HG03442 (cell line): ENCODE measurements at regions not wholly inside any gene's neighbourhood (a gene's known extent, or its start where the extent isn't known, plus 50 kb on each side); places are given as distances from the start of the nearest gene placed in this dataset.

ENCODE experiments used
- ATAC-seq: cut with Tn5 transposase; IDR thresholded peaks from one replicate; pipeline ENCODE4 v1.9.1; 2021; ENCODE audit warnings: mild to moderate bottlenecking, moderate library complexity; ENCODE audit not compliant: unreplicated experiment

GRCh38 chr5:155193483-155194107 is 180.0 kb downstream of the KIF4B start:
- ATAC-seq = no peak

GRCh38 chr5:155200608-155201007 is 187.1 kb downstream of the KIF4B start:
- no peak for ATAC-seq

DNA sequence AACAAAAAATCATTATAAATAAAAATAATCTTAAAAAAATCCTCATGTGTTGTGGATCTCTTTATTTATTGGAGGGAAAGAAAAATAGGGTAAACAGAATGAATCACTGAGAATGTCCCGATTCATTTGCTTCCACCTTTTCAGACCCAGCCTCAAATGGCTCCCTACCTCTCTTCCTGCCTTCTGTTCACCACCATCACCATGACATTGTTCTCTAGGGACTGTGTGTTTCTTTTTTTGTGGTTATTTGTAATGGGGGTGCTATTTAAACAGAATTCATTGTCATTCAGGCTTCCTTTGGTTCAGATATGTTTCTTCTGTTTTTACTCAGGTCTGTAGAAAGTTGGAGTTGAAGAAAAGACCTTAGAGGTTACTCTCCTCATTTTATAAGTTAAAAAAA is 198.2 kb downstream of the KIF4B start:
- ATAC-seq = no peak

DNA sequence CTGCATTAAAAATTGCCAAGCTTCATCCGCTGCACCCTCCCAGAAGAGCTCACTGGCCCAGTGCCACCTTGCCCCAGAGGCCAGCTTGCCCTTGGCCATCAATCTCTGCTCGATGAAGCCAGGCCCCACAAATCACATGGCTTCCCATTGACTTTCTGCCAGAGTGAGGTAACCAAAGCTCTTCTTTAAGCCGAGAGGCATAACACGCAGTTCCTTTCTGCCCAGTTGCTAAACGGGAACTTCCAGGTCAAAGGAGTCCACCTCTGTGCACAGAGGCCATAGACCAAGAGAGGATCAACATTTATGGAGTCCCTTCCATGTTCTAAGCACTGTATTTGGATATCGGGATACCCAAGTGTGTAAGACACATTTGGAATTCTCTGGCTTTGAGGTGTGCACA is 208.8 kb downstream of the KIF4B start:
- ATAC-seq = no peak

DNA sequence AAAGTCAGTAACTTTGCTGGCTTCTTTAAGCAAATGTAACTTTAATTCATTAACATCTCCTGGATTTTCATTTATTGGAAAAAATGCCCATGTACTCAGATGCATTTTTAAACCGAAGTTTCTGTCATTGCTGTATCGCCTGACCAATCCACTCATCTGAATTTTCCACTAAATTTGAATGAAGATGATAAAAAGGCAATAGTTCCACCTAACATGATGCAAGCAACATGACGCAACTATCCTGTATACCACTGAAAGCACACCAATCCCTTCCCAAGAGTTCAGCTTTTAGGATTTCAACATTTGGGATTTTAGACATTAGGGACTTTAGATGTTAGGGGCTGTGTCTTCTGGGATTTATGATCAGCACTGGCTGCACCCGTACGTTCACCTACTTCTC is 215.6 kb downstream of the KIF4B start:
- ATAC-seq = no peak

- ATAC-seq = no peak
Observed at GRCh38 chr5:155239803-155240202, 226.2 kb downstream of the KIF4B start.

- no peak for ATAC-seq
Observed at GRCh38 chr5:155250596-155250995, 237.0 kb downstream of the KIF4B start.

DNA sequence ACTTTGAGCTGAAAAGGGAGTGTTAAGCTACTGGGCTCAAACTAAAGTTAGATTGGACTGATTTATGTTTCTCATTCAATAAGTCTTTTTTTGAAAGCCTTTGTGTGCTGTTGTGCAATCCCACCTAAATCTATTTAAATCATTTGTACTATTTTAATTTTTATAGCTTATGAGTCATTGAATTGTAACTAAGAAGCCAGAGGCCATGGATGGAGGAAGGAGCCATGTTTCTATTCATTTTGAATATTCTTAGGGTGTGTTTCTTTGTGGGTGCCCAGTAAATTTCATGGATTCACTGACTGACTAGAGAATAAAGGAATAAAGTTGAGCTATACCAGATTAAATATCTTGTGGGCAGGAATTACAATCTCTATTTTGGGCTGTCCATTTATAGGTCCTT is 238.5 kb downstream of the KIF4B start:
- ATAC-seq = no peak

GRCh38 chr5:155252717-155253116 is 239.2 kb downstream of the KIF4B start:
- no peak for ATAC-seq

- ATAC-seq = no peak
Observed at GRCh38 chr5:155254399-155254798, 240.8 kb downstream of the KIF4B start.

- no peak for ATAC-seq
Observed at GRCh38 chr5:155258161-155258560, 244.6 kb downstream of the KIF4B start.

GRCh38 chr5:155259648-155260047 is 246.1 kb downstream of the KIF4B start:
- ATAC-seq = no peak

DNA sequence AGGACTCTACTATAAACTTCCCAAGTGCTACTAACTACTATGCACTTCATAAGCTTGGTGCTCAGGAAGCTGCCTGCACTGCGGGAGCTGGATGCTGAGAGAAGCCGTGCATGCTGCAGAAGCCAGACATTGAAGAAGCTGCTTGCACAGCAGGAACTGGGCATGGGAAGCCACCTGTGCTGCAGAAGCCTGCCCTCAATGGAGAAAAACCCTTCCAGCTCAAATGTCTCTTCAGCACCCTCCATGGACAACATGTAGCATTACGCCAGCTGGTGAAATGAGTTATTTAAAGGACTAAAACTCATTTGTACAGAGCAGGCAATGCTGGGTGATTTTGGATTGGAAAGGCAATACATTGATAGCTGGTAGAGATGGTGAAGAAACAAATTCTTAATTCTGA is 247.2 kb downstream of the KIF4B start:
- ATAC-seq = peak; percentile 53

- no peak for ATAC-seq
Observed at GRCh38 chr5:155263381-155263780, 249.8 kb downstream of the KIF4B start.

DNA sequence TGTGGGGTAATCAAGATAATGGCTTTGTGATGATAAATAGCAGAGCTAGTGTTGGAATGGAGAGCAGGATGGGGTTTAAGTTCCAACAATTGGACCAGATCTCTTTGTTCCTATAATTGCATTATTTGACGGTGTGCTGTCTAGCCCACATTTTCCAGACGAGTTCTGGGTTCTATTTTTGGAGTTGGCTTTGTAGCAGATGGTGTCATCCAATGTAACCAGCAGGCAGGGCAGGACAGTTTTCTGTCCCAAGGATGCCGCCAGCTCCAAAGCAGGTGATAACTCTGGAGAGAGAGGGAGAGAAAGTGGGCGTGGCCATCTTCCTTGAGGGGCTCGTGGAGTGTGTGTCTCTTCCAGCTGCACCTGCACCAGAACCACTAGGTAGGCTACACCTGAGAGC is 251.3 kb downstream of the KIF4B start:
- no peak for ATAC-seq

DNA sequence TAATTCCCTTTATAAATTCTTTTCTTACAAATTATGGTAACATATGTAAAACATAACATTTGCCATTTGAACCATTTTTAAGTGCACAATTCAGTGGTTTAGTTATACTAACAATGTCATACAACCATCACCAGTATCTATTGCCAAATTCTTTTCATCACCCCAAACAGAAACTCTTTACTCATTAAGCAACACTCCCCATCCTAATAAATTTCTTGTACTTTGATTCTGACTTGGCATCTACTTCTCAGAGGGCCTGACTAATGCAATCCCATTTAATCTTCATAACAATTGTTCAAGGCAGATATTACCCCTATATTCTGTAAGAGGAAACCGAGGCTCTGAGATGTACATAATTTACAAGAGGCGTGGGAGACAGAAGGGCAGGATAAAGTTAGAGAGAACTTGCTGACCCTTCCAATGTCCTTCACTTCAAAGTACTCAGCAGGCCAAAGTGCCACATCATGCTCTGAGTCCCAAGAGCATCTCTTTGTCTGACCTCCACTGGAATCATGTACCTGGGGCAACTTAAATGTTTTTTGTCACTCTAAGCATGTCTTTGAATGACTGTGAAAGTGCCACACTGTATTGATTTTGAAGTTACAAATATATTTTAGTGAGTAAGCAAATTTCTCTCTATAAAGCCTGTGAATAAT is 255.3 kb downstream of the KIF4B start:
- ATAC-seq = no peak

DNA sequence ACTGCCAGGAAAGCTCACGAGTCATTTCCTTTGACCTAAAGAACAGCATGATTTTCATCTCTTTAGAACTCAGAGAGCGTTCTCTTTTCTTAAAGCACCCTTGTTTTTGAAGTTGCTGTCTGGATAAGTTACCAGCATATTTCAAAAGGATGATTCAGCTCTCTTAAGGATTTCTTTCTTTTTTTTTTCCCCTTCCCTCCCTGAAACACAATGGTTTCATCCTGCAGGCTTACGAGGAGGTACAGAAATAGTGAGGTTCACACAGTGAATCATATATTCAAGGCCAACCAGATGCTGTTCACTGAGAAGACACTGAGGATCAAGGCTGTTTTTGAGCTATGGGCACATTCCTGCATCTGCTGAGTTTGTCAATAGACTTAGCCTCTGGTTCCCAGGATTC is 257.2 kb downstream of the KIF4B start:
- no peak for ATAC-seq

DNA sequence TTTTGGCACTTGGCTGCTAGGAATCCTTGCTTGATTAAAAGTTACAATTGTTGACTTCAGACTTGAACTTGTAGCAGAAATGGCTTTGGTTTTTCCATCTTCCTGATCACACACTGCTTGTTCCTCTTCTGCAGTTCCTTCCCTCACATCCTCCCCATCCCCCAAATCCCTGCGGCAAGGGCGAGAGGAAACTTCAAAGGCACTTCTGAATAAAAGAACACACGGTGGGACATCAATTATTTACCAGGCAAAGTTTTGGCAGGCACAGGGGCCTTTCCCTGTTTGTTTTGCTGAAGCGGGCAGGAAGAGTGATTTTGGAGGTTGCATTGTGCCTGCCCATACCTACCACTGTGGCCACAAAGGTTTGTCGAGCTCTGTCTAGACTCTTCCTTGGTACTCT is 260.9 kb downstream of the KIF4B start:
- no peak for ATAC-seq

DNA sequence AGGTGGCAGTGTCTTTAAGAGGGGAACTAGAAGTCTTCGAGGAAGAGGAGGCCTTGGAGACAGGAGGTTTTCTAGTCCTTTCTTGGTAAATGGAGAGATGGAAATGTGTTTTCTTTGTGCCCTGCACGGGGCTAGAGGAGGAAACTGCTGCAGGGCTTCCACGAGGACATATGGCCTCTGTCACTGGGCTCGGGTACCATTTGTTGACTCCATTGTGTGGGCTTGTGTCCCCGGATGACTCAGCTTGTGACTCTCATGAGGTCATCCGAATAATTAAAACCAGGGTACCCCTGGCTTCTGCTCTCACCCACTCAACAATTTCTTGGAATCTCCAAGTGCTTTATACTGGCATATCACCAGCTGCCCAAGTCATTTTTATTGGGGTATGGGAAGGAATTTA is 261.7 kb downstream of the KIF4B start:
- no peak for ATAC-seq

- no peak for ATAC-seq
Observed at GRCh38 chr5:155276231-155276630, 262.7 kb downstream of the KIF4B start.

GRCh38 chr5:155278532-155278931 is 265.0 kb downstream of the KIF4B start:
- no peak for ATAC-seq

GRCh38 chr5:155282503-155283107 is 269.1 kb downstream of the KIF4B start:
- ATAC-seq = no peak

DNA sequence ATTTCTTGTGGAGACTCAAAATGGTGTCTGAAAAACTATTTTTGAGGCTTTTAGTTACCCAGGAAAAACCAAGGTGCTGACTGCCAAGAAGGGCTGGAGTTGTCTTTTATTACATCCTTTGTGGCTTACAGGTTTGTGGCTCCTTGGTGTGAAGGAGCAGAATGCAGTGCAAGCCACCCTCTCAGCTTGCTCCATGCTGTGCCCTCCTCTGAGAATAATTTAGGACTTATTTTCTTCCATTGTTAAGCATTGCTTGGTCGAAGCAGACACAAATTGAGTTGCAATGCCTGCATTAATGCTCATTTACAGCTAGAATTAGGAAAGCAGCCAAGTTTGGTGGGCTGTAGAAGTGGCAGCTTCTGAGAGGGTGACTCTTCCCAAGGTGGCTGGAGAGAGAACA is 272.2 kb downstream of the KIF4B start:
- ATAC-seq = no peak
